Endothelial cell of umbilical vein (primary cell): ENCODE measurements at regions not wholly inside any gene's neighbourhood (a gene's known extent, or its start where the extent isn't known, plus 50 kb on each side); places are given as distances from the start of the nearest gene placed in this dataset.

Experiments used
- BruUV-seq: library from RNA; stranded (reverse); fragments of 400-500 nt; replicated peaks from 2 replicates; lab custom pipeline; 2021; lab: Mats Ljungman, UMichigan
- CTCF ChIA-PET: fragments of 300-600, 350-600 bp; sonication (Branson Sonifier 250); formaldehyde crosslinking; loops from one replicate; lab custom pipeline; 2021; ENCODE audit warnings: antibody characterized with exemption, inconsistent platforms; lab: Charles Lee
- POLR2A ChIA-PET: fragments of 300-600, 350-600 bp; sonication (Branson Sonifier 250); formaldehyde crosslinking; loops from one replicate; lab custom pipeline; 2021; ENCODE audit warnings: antibody characterized with exemption, inconsistent platforms; lab: Charles Lee
- DNase-seq: peaks from one replicate; pipeline ENCODE4 v3.0.0-alpha.2; 2011; ENCODE audit warnings: low read depth, low spot score
- FAIRE-seq: peaks from 2 replicates; lab custom pipeline; 2011; peaks lifted over from hg19 to GRCh38; lab: Jason Lieb, UNC
- H2AFZ ChIP-seq: 2 replicates; pipeline ENCODE4 v1.6.0; 2012; ENCODE audit warnings: low read depth, low read length, control low read depth, inconsistent platforms
- H3K27ac ChIP-seq: 2 replicates; pipeline ENCODE4 v1.5.1; 2011; ENCODE audit warnings: low read depth, mild to moderate bottlenecking, control low read depth, low read length, moderate library complexity; ENCODE audit not compliant: insufficient read depth
- H3K27me3 ChIP-seq, 2 experiments: 2 replicates each; pipeline versions ENCODE4 v1.6.0 to v1.6.1; 2011; ENCODE audit warnings: low read length in 2 of 2, mixed read lengths in 1 of 2; ENCODE audit not compliant: control insufficient read depth in 2 of 2, insufficient read depth in 2 of 2
- H3K36me3 ChIP-seq, 2 experiments: 2 replicates in 1 of 2; 3 replicates in 1 of 2; pipeline ENCODE4 v1.5.1; 2011; ENCODE audit warnings: low read length in 2 of 2, mild to moderate bottlenecking in 1 of 2, moderate library complexity in 1 of 2; ENCODE audit not compliant: control insufficient read depth in 2 of 2, insufficient read depth in 2 of 2; ENCODE audit errors: extremely low read depth in 1 of 2
- H3K4me1 ChIP-seq: 3 replicates; pipeline ENCODE4 v1.5.1; 2011; ENCODE audit warnings: mild to moderate bottlenecking, low read length; ENCODE audit not compliant: control insufficient read depth, insufficient read depth; ENCODE audit errors: extremely low read depth
- H3K4me2 ChIP-seq: 2 replicates; pipeline ENCODE4 v1.6.1; 2011; ENCODE audit warnings: low read length, control low read depth, mixed read lengths; ENCODE audit not compliant: insufficient read depth
- H3K4me3 ChIP-seq, 3 experiments: fragments of 200-600 bp in 1 of 3; sonication (generic), shearing (Covaris generic) in 1 of 3; replicated peaks in 1 of 3; 2 replicates each; pipeline ENCODE4 v1.5.1; 2011 to 2016; ENCODE audit warnings: control low read depth in 3 of 3, low read length in 3 of 3, mild to moderate bottlenecking in 2 of 3, inconsistent platforms in 1 of 3, low read depth in 1 of 3, moderate library complexity in 1 of 3; ENCODE audit not compliant: insufficient read depth in 1 of 3
- H3K79me2 ChIP-seq: 2 replicates; pipeline ENCODE4 v1.6.0; 2012; ENCODE audit warnings: low read length, inconsistent platforms; ENCODE audit not compliant: control insufficient read depth, insufficient read depth
- H3K9ac ChIP-seq: replicated peaks from 2 replicates; pipeline ENCODE3; 2011; ENCODE audit warnings: low read length, control low read depth; ENCODE audit not compliant: insufficient read depth; ENCODE audit errors: extremely low read depth
- H3K9me1 ChIP-seq: replicated peaks from 3 replicates; pipeline ENCODE4 v1.6.0; 2011; ENCODE audit warnings: mild to moderate bottlenecking, low read length; ENCODE audit not compliant: control insufficient read depth, insufficient read depth; ENCODE audit errors: extremely low read depth
- H3K9me3 ChIP-seq: replicated peaks from 2 replicates; pipeline ENCODE4 v1.5.1; 2012; ENCODE audit warnings: low read length, inconsistent platforms; ENCODE audit not compliant: control insufficient read depth, insufficient read depth
- H4K20me1 ChIP-seq: replicated peaks from 2 replicates; pipeline ENCODE3; 2011; ENCODE audit warnings: mild to moderate bottlenecking, low read length; ENCODE audit not compliant: control insufficient read depth, insufficient read depth; ENCODE audit errors: extremely low read depth
- EZH2 ChIP-seq: IDR thresholded peaks from 2 replicates; pipeline ENCODE4 v1.6.1; 2012; ENCODE audit warnings: borderline replicate concordance, low read depth, mild to moderate bottlenecking, moderate library complexity, low read length, inconsistent platforms; ENCODE audit not compliant: severe bottlenecking
- FOS ChIP-seq: IDR thresholded peaks from 2 replicates; pipeline ENCODE4 v1.6.1; 2011; ENCODE audit warnings: mild to moderate bottlenecking, low read length, moderate library complexity, borderline replicate concordance; ENCODE audit not compliant: insufficient read depth
- GATA2 ChIP-seq: IDR thresholded peaks from 2 replicates; pipeline ENCODE4 v1.7.0; 2011; ENCODE audit warnings: low read depth, mild to moderate bottlenecking, moderate library complexity, mixed read lengths, low read length; ENCODE audit not compliant: insufficient read length, insufficient read depth
- MYC ChIP-seq: IDR thresholded peaks from one replicate; pipeline ENCODE4 v1.6.1; 2011; ENCODE audit warnings: mild to moderate bottlenecking, low read depth, low read length
- POLR2AphosphoS5 ChIP-seq: IDR thresholded peaks from 2 replicates; pipeline ENCODE4 v1.6.1; 2012; ENCODE audit warnings: low read depth, mild to moderate bottlenecking, control low read depth, low read length, moderate library complexity; ENCODE audit not compliant: insufficient read depth
- dilution Hi-C: fragments of 300-500 bp; cut with MboI; formaldehyde crosslinking; loops from one replicate; pipeline ENCODE4 v1.15.0; 2019; ENCODE audit warnings: low sequenced_read_pairs; ENCODE audit not compliant: extremely low pct_ligation_motif_present
- intact Hi-C: fragments of 100-400 bp; cut with micrococcal nuclease; formaldehyde crosslinking; loops from one replicate; pipeline ENCODE4 v1.10.0; 2022
- TF ChIP-seq, protein P1 (sequence below): IDR thresholded peaks from 2 replicates; pipeline ENCODE4 v1.6.1; 2011; ENCODE audit not compliant: insufficient read depth, insufficient read length
- TF ChIP-seq, protein P2 (sequence below), 2 donors: IDR thresholded peaks; 1 replicate in 1 of 2; 2 replicates in 1 of 2; pipeline ENCODE4 v1.5.1; 2011; ENCODE audit warnings: low read length in 2 of 2, mild to moderate bottlenecking in 2 of 2, moderate library complexity in 2 of 2, control low read depth in 1 of 2, inconsistent platforms in 1 of 2, low read depth in 1 of 2; ENCODE audit not compliant: insufficient read depth in 1 of 2; ENCODE audit errors: extremely low read depth in 1 of 2

DNA sequence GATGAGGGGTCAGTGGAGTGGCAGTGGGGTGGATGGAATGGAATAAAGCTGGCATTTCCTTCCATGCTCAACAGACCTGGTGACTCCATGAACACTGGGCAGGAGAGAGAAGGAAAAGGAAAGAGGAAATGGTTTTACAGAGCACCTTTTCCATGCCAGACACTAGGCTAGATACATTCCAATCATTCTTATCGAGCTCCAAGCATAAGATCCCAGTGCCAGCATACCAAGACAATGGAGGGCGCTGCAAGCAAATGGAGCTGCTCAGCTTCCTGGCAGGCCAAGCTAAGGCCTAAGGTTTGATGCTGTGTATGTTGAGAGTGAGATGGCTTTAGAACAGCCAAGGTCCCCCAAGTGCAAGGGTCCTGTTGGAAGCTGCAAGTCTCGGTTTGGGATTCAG, 113.2 kb downstream of the HSPH1 start:
- TF ChIP-seq FOS (no peak), POLR2AphosphoS5 (no peak), GATA2 (no peak), MYC (no peak), EZH2 (no peak)
- TF ChIP-seq, protein P1, sequence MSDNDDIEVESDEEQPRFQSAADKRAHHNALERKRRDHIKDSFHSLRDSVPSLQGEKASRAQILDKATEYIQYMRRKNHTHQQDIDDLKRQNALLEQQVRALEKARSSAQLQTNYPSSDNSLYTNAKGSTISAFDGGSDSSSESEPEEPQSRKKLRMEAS = no peak
- TF ChIP-seq, protein P2, sequence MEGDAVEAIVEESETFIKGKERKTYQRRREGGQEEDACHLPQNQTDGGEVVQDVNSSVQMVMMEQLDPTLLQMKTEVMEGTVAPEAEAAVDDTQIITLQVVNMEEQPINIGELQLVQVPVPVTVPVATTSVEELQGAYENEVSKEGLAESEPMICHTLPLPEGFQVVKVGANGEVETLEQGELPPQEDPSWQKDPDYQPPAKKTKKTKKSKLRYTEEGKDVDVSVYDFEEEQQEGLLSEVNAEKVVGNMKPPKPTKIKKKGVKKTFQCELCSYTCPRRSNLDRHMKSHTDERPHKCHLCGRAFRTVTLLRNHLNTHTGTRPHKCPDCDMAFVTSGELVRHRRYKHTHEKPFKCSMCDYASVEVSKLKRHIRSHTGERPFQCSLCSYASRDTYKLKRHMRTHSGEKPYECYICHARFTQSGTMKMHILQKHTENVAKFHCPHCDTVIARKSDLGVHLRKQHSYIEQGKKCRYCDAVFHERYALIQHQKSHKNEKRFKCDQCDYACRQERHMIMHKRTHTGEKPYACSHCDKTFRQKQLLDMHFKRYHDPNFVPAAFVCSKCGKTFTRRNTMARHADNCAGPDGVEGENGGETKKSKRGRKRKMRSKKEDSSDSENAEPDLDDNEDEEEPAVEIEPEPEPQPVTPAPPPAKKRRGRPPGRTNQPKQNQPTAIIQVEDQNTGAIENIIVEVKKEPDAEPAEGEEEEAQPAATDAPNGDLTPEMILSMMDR (IDR thresholded peaks at IDR 0.05; ENCODE audit: extremely low read depth in 1 of 2, insufficient read depth in 1 of 2, low read depth in 1 of 2, low read length in 2 of 2) = peak in 1 of 2 donors; percentile 10
- Histone ChIP-seq H2AFZ (peak overlapping the region; percentile 50), H3K4me2 (peak overlapping the region; percentile 3), H3K36me3 (no peaks in the 10 kb centered on the region), H3K27ac (no peak overlapping the region), H3K4me3 (no peak overlapping the region), H4K20me1 (no peaks in the 10 kb centered on the region), H3K9ac (no peak overlapping the region), H3K27me3 (no peaks in the 10 kb centered on the region), H3K9me3 (no peaks in the 10 kb centered on the region), H3K9me1 (no peaks in the 10 kb centered on the region), H3K79me2 (no peaks in the 10 kb centered on the region), H3K4me1 (peaks cover 35% of the 10 kb centered on the region)
- BruUV-seq = no TSS peak
- dilution Hi-C loops (no loop called here), intact Hi-C loops (loop anchor here (5.0 to 10.0 kb wide), 3 partner anchors 84 to 684 kb away; partner anchors contain the start of gene UBE2L5)
- ChIA-PET CTCF (interaction anchor here (0.5 to 2.0 kb wide), 19 partner anchors 8 to 916 kb away, joined by 3 to 6 read pairs (median 3); no protein-coding TSS in a partner anchor), POLR2A (interaction anchor here (0.7 kb wide), 1 partner anchor 656 kb away, joined by 4 read pairs; no protein-coding TSS in a partner anchor)
- peak; percentile 38 for DNase-seq
- peak; percentile 54 for FAIRE-seq
